Thoracic aorta (tissue), 2 donors: ENCODE measurements at regions not wholly inside any gene's neighbourhood (a gene's known extent, or its start where the extent isn't known, plus 50 kb on each side); places are given as distances from the start of the nearest gene placed in this dataset.

Experiments
- ATAC-seq: fragments of 150-250 bp; one replicate; pipeline ENCODE4 v1.8.0; 2017; ENCODE audit warnings: low read depth; ENCODE audit not compliant: insufficient number of reproducible peaks, low FRiP score
- DNase-seq: peaks from one replicate; pipeline ENCODE4 v3.0.0-alpha.2; 2020; ENCODE audit warnings: low spot score
- H3K27ac ChIP-seq, 2 donors: fragments of 200-600 bp; sonication (generic); 1 replicate in 1 of 2; 2 replicates in 1 of 2; pipeline ENCODE4 v1.5.1; 2016; ENCODE audit warnings: mild to moderate bottlenecking in 2 of 2, moderate library complexity in 2 of 2
- H3K27me3 ChIP-seq: fragments of 200-600 bp; sonication (generic); replicated peaks from 2 replicates; pipeline ENCODE4 v1.6.0; 2016; ENCODE audit warnings: mild to moderate bottlenecking; ENCODE audit not compliant: insufficient read depth
- H3K36me3 ChIP-seq: fragments of 200-600 bp; sonication (generic); one replicate; pipeline ENCODE4 v1.5.1; 2016
- H3K4me1 ChIP-seq, 2 donors: fragments of 200-600 bp; sonication (generic); 1 replicate in 1 of 2; 2 replicates in 1 of 2; pipeline versions ENCODE4 v1.5.1 to v1.6.0; 2016; ENCODE audit warnings: low read depth in 2 of 2, mild to moderate bottlenecking in 1 of 2; ENCODE audit not compliant: control insufficient read depth in 1 of 2
- H3K4me3 ChIP-seq: fragments of 200-600 bp; sonication (generic); 2 replicates; pipeline ENCODE4 v1.5.1; 2016; ENCODE audit warnings: mild to moderate bottlenecking
- H3K9me3 ChIP-seq: fragments of 200-600 bp; sonication (generic); 2 replicates; pipeline ENCODE4 v1.5.1; 2016
- TF ChIP-seq, protein P1 (sequence below): fragments of 200-600 bp; sonication (generic); IDR thresholded peaks from one replicate; pipeline ENCODE4 v1.5.1; 2019; ENCODE audit warnings: antibody characterized with exemption

DNA sequence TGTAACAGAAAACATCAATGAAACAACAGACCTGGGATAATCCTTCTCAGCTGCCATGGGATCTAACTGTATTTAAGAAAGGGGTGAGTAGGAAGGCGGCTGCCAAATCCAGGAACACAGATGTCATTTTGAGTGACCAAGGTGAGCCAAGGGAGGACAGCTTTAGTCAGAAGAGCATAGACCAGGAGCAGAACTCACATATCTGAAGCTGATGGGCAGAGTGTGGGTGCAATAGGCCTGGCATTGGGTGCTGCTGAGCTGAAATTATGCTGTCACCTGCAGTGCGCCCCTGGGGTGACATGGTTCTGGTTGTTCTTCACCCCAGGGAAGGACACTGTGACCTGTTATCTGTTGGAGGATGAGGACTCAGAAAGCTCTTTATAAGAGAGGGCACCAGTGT lies 88.9 kb upstream of the TOP3B start:
- Histone ChIP-seq H3K4me3 (no peak overlapping the region), H3K27me3 (no peaks in the 10 kb centered on the region), H3K27ac (no peak overlapping the region), H3K36me3 (no peaks in the 10 kb centered on the region), H3K4me1 (no peaks in the 10 kb centered on the region), H3K9me3 (no peaks in the 10 kb centered on the region)
- TF ChIP-seq, protein P1, sequence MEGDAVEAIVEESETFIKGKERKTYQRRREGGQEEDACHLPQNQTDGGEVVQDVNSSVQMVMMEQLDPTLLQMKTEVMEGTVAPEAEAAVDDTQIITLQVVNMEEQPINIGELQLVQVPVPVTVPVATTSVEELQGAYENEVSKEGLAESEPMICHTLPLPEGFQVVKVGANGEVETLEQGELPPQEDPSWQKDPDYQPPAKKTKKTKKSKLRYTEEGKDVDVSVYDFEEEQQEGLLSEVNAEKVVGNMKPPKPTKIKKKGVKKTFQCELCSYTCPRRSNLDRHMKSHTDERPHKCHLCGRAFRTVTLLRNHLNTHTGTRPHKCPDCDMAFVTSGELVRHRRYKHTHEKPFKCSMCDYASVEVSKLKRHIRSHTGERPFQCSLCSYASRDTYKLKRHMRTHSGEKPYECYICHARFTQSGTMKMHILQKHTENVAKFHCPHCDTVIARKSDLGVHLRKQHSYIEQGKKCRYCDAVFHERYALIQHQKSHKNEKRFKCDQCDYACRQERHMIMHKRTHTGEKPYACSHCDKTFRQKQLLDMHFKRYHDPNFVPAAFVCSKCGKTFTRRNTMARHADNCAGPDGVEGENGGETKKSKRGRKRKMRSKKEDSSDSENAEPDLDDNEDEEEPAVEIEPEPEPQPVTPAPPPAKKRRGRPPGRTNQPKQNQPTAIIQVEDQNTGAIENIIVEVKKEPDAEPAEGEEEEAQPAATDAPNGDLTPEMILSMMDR = no peak
- ATAC-seq (no peak), DNase-seq (no peak)

DNA sequence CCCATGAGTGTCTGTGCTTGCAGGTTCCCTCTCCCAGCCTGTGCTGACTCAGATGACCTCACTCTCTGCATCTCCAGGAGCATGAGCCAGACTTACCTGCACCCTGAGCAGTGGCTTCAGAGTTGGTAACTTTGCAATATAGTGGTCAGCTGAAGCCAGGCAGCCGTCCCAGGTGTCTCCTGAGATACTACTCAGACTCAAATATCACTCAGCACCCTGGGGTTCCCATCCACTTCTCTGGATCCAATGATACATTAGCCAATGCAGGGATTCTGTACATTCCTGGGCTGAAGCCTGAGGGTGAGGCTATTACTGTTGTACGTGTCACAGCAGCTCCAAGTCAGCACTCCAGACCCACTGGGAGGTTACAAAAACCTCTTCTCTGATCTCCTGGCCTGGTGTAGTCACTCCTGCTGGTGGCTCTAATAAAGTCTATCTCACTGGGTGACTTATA lies 87.8 kb upstream of the TOP3B start:
- ATAC-seq = no peak
- Histone ChIP-seq H3K4me3 (no peak overlapping the region), H3K27me3 (no peaks in the 10 kb centered on the region), H3K36me3 (no peaks in the 10 kb centered on the region), H3K27ac (no peak overlapping the region), H3K4me1 (no peaks in the 10 kb centered on the region), H3K9me3 (no peaks in the 10 kb centered on the region)
- TF ChIP-seq, protein P1 = no peak
- DNase-seq = no peak

DNA sequence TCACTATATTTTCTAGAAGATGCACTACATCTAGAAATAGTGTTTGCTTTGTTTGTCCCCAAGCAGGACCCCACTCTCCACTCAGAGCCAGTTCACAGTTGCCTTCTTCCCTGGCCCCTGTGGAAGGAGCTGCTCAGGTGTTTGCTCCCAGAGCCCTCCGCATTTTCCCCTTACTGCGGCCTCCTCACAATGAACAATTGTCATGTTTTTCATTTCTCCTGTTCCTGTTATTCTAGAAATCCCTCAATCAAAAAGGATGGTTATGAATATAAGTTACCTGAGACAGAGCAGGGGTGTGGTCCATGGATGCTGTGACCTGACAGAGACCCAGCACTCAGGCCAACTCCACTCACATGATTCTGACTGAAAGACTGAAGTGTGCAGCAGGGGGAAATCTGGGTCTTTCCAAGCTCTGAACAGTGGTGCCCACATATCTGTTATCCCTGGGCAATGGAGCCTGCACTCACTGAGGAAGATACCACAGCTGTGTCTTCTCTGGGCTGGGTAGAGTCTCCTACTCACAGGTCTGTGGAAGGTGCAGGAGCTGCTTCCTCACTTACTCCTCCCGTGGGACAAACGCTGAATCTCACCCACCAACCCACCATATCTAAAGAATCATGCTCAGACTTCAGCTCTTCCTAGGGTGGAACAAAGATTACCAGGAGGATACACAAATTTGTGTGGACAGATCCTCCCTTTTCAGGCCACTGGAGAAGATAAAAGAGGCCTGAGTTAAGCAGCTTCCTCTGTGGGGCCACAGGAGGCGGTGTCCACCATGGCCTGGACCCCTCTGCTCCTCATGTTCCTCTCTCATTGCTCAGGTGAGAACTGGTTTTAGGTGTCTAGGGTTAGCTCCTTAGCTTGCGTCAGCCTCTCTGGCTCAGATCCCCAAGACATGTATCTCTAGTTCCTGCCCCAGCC lies 87.1 kb upstream of the TOP3B start:
- DNase-seq = no peak

DNA sequence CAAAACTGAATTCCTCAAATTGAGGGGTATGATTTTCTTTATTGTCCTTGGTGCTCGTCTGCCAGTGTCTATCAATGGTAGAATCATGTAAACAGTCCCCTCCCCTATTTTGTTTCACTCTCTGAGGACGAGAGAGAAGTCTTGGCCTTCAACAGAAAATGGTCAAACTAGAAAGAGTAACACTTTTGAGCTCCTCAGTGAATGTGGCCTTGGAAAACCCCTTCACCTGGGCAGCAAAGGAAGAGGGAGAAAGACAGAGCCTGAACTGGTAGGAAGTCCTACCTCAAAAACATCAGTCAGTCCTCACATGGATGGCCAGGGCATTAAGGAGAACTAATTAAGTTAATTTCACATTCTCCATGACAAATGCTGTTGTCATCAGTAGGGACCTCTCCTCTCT lies 86.1 kb upstream of the TOP3B start:
- Histone ChIP-seq H3K4me3 (no peak overlapping the region), H3K9me3 (no peaks in the 10 kb centered on the region), H3K27me3 (no peaks in the 10 kb centered on the region), H3K4me1 (no peaks in the 10 kb centered on the region), H3K36me3 (no peaks in the 10 kb centered on the region), H3K27ac (no peak overlapping the region)
- TF ChIP-seq, protein P1 = no peak
- ATAC-seq (no peak), DNase-seq (no peak)

More for the DNA sequence above, 87.1 kb upstream of the TOP3B start:
- no peaks in the 10 kb centered on the region for H3K4me1 ChIP-seq
- TF ChIP-seq, protein P1 = no peak
- H3K27me3 ChIP-seq = no peaks in the 10 kb centered on the region
- no peak overlapping the region for H3K27ac ChIP-seq
- H3K9me3 ChIP-seq = no peaks in the 10 kb centered on the region
- H3K4me3 ChIP-seq = no peak overlapping the region
- no peak for ATAC-seq
- no peaks in the 10 kb centered on the region for H3K36me3 ChIP-seq

DNA sequence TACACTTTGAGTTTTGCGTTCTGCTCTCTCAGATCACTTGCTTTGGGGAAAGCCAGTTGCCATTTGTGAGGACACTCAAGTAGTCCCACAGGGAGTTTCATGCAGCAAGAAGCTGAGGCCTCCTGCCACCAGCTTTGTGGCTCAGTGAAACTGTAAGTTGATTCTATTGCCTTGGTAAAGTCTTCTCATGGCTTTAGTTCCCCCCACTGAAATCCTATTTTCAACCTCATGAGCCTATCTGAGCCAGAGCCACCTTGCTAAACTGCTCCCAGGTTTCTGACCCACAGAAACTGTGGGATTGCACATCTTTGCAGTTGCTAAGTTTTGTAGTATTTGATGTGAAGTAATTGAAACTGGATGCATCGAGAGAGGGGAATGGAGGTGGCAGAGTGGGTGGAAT lies 85.4 kb upstream of the TOP3B start:
- no peaks in the 10 kb centered on the region for H3K4me1 ChIP-seq
- TF ChIP-seq, protein P1 = no peak
- no peak for ATAC-seq
- H3K36me3 ChIP-seq = no peaks in the 10 kb centered on the region
- no peaks in the 10 kb centered on the region for H3K27me3 ChIP-seq
- H3K4me3 ChIP-seq = no peak overlapping the region
- H3K27ac ChIP-seq = no peak overlapping the region
- no peak for DNase-seq
- H3K9me3 ChIP-seq = no peaks in the 10 kb centered on the region
